ENCODE measurements at regions not wholly inside any gene's neighbourhood (a gene's known extent, or its start where the extent isn't known, plus 50 kb on each side); places are given as distances from the start of the nearest gene placed in this dataset.

- Histone ChIP-seq H3K79me2 (ENCODE audit: insufficient read depth, low read length) (no peaks in the 10 kb centered on the region), H3K27me3 (ENCODE audit: insufficient read depth, low read length) (no peaks in the 10 kb centered on the region), H3K9me2 (ENCODE audit: insufficient read depth) (no peaks in the 10 kb centered on the region), H3K4me3 (replicated peaks in 1 of 2; ENCODE audit: low read depth in 1 of 2, low read length in 2 of 2) (no peak overlapping the region), H4K20me1 (ENCODE audit: insufficient read depth) (no peaks in the 10 kb centered on the region), H3K4me1 (ENCODE audit: control insufficient read depth in 1 of 2, insufficient read depth in 2 of 2, low read length in 2 of 2) (no peaks in the 10 kb centered on the region), H3K9me3 (ENCODE audit: control insufficient read depth in 1 of 2, insufficient read depth in 1 of 2, low read depth in 1 of 2, low read length in 2 of 2) (no peaks in the 10 kb centered on the region), H3K4me2 (ENCODE audit: low read length) (no peak overlapping the region), H3K9ac (ENCODE audit: low read length) (no peak overlapping the region), H3K27ac (ENCODE audit: low read depth, low read length) (no peak overlapping the region), H3K36me3 (ENCODE audit: control insufficient read depth in 1 of 2, insufficient read depth in 2 of 2, low read length in 2 of 2) (no peaks in the 10 kb centered on the region), H2AFZ (ENCODE audit: low read depth, low read length, poor library complexity, severe bottlenecking) (no peak overlapping the region)
- no peak for TF ChIP-seq ATF3 (IDR thresholded peaks at IDR 0.05)
- no peak for TF ChIP-seq CTCF (IDR thresholded peaks at IDR 0.05 in 2 of 3, conservative IDR thresholded peaks at IDR 0.05 in 1 of 3; ENCODE audit: borderline replicate concordance in 1 of 3, insufficient read depth in 1 of 3, low read depth in 2 of 3, low read length in 2 of 3)
- RAD21 ChIA-PET (ENCODE audit: low non-redundant PET in 1 of 2, low total read pairs in 2 of 2, uncharacterized antibody in 2 of 2, unreplicated experiment in 2 of 2) = no interaction called here
- intact Hi-C loops (cut with micrococcal nuclease) = no loop called here
- CTCF ChIA-PET = no interaction called here
- ATAC-seq (no peak), DNase-seq (ENCODE audit: low read depth, low spot score) (peak; percentile 2)
- POLR2A ChIA-PET = no interaction called here
- no TSS peak for BruUV-seq (replicated peaks)
These were observed 61.3 kb upstream of the ADORA2B start for GRCh38 chr17:15883617-15884111.

- no TSS peak for BruUV-seq (replicated peaks)
- DNase-seq (ENCODE audit: low read depth, low spot score) (no peak), ATAC-seq (no peak)
- Histone ChIP-seq H3K9ac (ENCODE audit: low read length) (no peak overlapping the region), H3K4me3 (replicated peaks in 1 of 2; ENCODE audit: low read depth in 1 of 2, low read length in 2 of 2) (no peak overlapping the region), H2AFZ (ENCODE audit: low read depth, low read length, poor library complexity, severe bottlenecking) (no peak overlapping the region), H3K4me2 (ENCODE audit: low read length) (no peak overlapping the region), H4K20me1 (ENCODE audit: insufficient read depth) (no peaks in the 10 kb centered on the region), H3K9me2 (ENCODE audit: insufficient read depth) (no peaks in the 10 kb centered on the region), H3K36me3 (ENCODE audit: control insufficient read depth in 1 of 2, insufficient read depth in 2 of 2, low read length in 2 of 2) (no peaks in the 10 kb centered on the region), H3K27me3 (ENCODE audit: insufficient read depth, low read length) (no peaks in the 10 kb centered on the region), H3K4me1 (ENCODE audit: control insufficient read depth in 1 of 2, insufficient read depth in 2 of 2, low read length in 2 of 2) (no peaks in the 10 kb centered on the region), H3K9me3 (ENCODE audit: control insufficient read depth in 1 of 2, insufficient read depth in 1 of 2, low read depth in 1 of 2, low read length in 2 of 2) (no peaks in the 10 kb centered on the region), H3K79me2 (ENCODE audit: insufficient read depth, low read length) (no peaks in the 10 kb centered on the region), H3K27ac (ENCODE audit: low read depth, low read length) (no peak overlapping the region)
- RAD21 ChIA-PET (ENCODE audit: low non-redundant PET in 1 of 2, low total read pairs in 2 of 2, uncharacterized antibody in 2 of 2, unreplicated experiment in 2 of 2) = no interaction called here
- POLR2A ChIA-PET = no interaction called here
- CTCF ChIA-PET = no interaction called here
- no peak for TF ChIP-seq TCF7L2 (IDR thresholded peaks at IDR 0.05; ENCODE audit: borderline replicate concordance, extremely low read depth, insufficient read depth, insufficient read length)
- TF ChIP-seq CBX3 (IDR thresholded peaks at IDR 0.05; ENCODE audit: low read depth) = no peak
- TF ChIP-seq SIN3A (IDR thresholded peaks at IDR 0.05; ENCODE audit: low read depth) = no peak
- intact Hi-C loops (cut with micrococcal nuclease) = no loop called here
These were observed 60.2 kb upstream of the ADORA2B start for GRCh38 chr17:15884731-15885130.

Data from HCT116 (cell line).